Inflammatory macrophage treated with lipopolysaccharide for 4 hours (primary cell): ENCODE measurements at regions not wholly inside any gene's neighbourhood (a gene's known extent, or its start where the extent isn't known, plus 50 kb on each side); places are given as distances from the start of the nearest gene placed in this dataset.

Experiments used
- DNase-seq: peaks from one replicate; pipeline ENCODE4 v3.0.0-alpha.2; 2020

GRCh38 chr6:19424853-19425252 lies 412.3 kb upstream of the ID4 start:
- DNase-seq = no peak

GRCh38 chr6:19427548-19427947 lies 409.6 kb upstream of the ID4 start:
- no peak for DNase-seq

GRCh38 chr6:19432966-19433498 lies 404.1 kb upstream of the ID4 start:
- DNase-seq = no peak

- DNase-seq = no peak
Observed at GRCh38 chr6:19434065-19434464, 403.1 kb upstream of the ID4 start.

- DNase-seq = no peak
Observed at GRCh38 chr6:19435755-19436154, 401.4 kb upstream of the ID4 start.

GRCh38 chr6:19438566-19439353 lies 398.4 kb upstream of the ID4 start:
- DNase-seq = no peak

- DNase-seq = no peak
Observed at GRCh38 chr6:19440531-19440930, 396.6 kb upstream of the ID4 start.

GRCh38 chr6:19443411-19443810 lies 393.8 kb upstream of the ID4 start:
- no peak for DNase-seq

GRCh38 chr6:19444041-19444440 lies 393.1 kb upstream of the ID4 start:
- no peak for DNase-seq

GRCh38 chr6:19444481-19444880 lies 392.7 kb upstream of the ID4 start:
- no peak for DNase-seq

GRCh38 chr6:19446570-19446969 lies 390.6 kb upstream of the ID4 start:
- DNase-seq = no peak

GRCh38 chr6:19450651-19451050 lies 386.5 kb upstream of the ID4 start:
- DNase-seq = no peak

GRCh38 chr6:19452495-19452894 lies 384.7 kb upstream of the ID4 start:
- no peak for DNase-seq

GRCh38 chr6:19454001-19454720 lies 383.0 kb upstream of the ID4 start:
- no peak for DNase-seq

GRCh38 chr6:19454721-19455392 lies 382.3 kb upstream of the ID4 start:
- no peak for DNase-seq

GRCh38 chr6:19463250-19463649 lies 373.9 kb upstream of the ID4 start:
- DNase-seq = no peak

GRCh38 chr6:19463925-19464324 lies 373.2 kb upstream of the ID4 start:
- DNase-seq = no peak

- no peak for DNase-seq
Observed at GRCh38 chr6:19465256-19465655, 371.9 kb upstream of the ID4 start.

GRCh38 chr6:19465760-19466159 lies 371.4 kb upstream of the ID4 start:
- no peak for DNase-seq

GRCh38 chr6:19470333-19470732 lies 366.8 kb upstream of the ID4 start:
- DNase-seq = no peak

- no peak for DNase-seq
Observed at GRCh38 chr6:19472153-19472552, 365.0 kb upstream of the ID4 start.

GRCh38 chr6:19472850-19473249 lies 364.3 kb upstream of the ID4 start:
- no peak for DNase-seq

- no peak for DNase-seq
Observed at GRCh38 chr6:19477563-19477962, 359.6 kb upstream of the ID4 start.

- DNase-seq = no peak
Observed at GRCh38 chr6:19478273-19478672, 358.9 kb upstream of the ID4 start.
